DND-41 (cell line): ENCODE measurements at regions not wholly inside any gene's neighbourhood (a gene's known extent, or its start where the extent isn't known, plus 50 kb on each side); places are given as distances from the start of the nearest gene placed in this dataset.

ENCODE experiments used
- ATAC-seq: fragments of 200-7000 bp; cut with Tn5 transposase; 3 replicates; pipeline ENCODE4 v1.9.1; 2021; ENCODE audit warnings: low read depth; ENCODE audit not compliant: insufficient read depth
- DNase-seq: peaks from one replicate; pipeline ENCODE4 v3.0.0-alpha.2; 2020
- H2AFZ ChIP-seq: 2 replicates; pipeline ENCODE4 v1.6.0; 2012; ENCODE audit warnings: low read depth, low read length
- H3K27ac ChIP-seq: 2 replicates; pipeline ENCODE4 v1.5.1; 2012; ENCODE audit warnings: low read length, inconsistent platforms
- H3K27me3 ChIP-seq: fragments of 200-600 bp; sonication (generic); 2 replicates; pipeline ENCODE4 v1.6.0; 2012; ENCODE audit warnings: low read length, mild to moderate bottlenecking, inconsistent platforms; ENCODE audit not compliant: insufficient read depth, poor library complexity
- H3K36me3 ChIP-seq: 2 replicates; pipeline ENCODE4 v1.5.1; 2012; ENCODE audit warnings: low read length, inconsistent platforms; ENCODE audit not compliant: insufficient read depth
- H3K4me1 ChIP-seq: 2 replicates; pipeline ENCODE4 v1.5.1; 2012; ENCODE audit warnings: mild to moderate bottlenecking, low read length; ENCODE audit not compliant: insufficient read depth
- H3K4me2 ChIP-seq: 2 replicates; pipeline ENCODE4 v1.6.0; 2012; ENCODE audit warnings: mild to moderate bottlenecking, moderate library complexity, low read length, inconsistent platforms; ENCODE audit not compliant: insufficient read depth
- H3K4me3 ChIP-seq, 2 experiments: fragments of 200-600 bp in 1 of 2; shearing (Covaris generic) in 1 of 2; 2 replicates each; pipeline ENCODE4 v1.5.1; 2012 to 2016; ENCODE audit warnings: inconsistent platforms in 2 of 2, low read length in 2 of 2, mild to moderate bottlenecking in 2 of 2, low read depth in 1 of 2, moderate library complexity in 1 of 2
- H3K79me2 ChIP-seq: 2 replicates; pipeline ENCODE4 v1.6.0; 2012; ENCODE audit warnings: low read length, inconsistent platforms; ENCODE audit not compliant: insufficient read depth
- H3K9ac ChIP-seq: 2 replicates; pipeline ENCODE4 v1.6.0; 2012; ENCODE audit warnings: low read depth, mild to moderate bottlenecking, inconsistent platforms, low read length, moderate library complexity
- H3K9me3 ChIP-seq: 2 replicates; pipeline ENCODE4 v1.5.1; 2012; ENCODE audit warnings: low read length, moderate library complexity, mild to moderate bottlenecking, inconsistent platforms; ENCODE audit not compliant: insufficient read depth, severe bottlenecking
- H4K20me1 ChIP-seq: 2 replicates; pipeline ENCODE4 v1.6.0; 2012; ENCODE audit warnings: low read length; ENCODE audit not compliant: insufficient read depth
- EZH2 ChIP-seq: IDR thresholded peaks from 3 replicates; pipeline ENCODE4 v1.6.1; 2012; ENCODE audit warnings: borderline replicate concordance, low read depth, mild to moderate bottlenecking, moderate library complexity, low read length, inconsistent platforms; ENCODE audit not compliant: severe bottlenecking
- TF ChIP-seq, protein P1 (sequence below): IDR thresholded peaks from 2 replicates; pipeline ENCODE4 v1.5.1; 2012; ENCODE audit warnings: borderline replicate concordance, low read length, moderate library complexity, mild to moderate bottlenecking; ENCODE audit not compliant: poor library complexity, severe bottlenecking; ENCODE audit errors: extremely low read depth

DNA sequence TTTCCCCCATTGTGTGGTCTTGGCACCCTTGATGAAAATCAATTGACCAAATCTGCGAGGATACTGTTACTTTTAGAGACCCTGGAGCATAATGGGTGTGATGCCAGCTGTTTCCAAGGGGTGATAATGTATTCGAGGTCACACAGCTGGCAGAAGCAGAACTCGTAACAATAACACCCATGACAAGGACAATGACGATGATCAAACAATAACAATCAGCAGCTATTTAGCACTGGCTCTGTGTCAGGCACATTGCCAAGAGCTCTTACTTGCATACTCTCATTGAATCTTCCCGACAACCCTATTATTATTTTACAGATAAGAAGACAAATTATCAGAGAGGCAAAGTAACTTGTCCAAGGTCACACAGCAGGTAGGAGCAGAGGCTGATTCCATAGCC is 223.7 kb upstream of the MSX2 start:
- ATAC-seq (no peak), DNase-seq (no peak)
- H3K79me2 ChIP-seq, result no peaks in the 10 kb centered on the region
- no peaks in the 10 kb centered on the region for H3K27me3 ChIP-seq
- no peaks in the 10 kb centered on the region for H3K4me1 ChIP-seq
- H3K4me2 ChIP-seq, result no peak overlapping the region
- TF ChIP-seq EZH2, result no peak
- TF ChIP-seq, protein P1, sequence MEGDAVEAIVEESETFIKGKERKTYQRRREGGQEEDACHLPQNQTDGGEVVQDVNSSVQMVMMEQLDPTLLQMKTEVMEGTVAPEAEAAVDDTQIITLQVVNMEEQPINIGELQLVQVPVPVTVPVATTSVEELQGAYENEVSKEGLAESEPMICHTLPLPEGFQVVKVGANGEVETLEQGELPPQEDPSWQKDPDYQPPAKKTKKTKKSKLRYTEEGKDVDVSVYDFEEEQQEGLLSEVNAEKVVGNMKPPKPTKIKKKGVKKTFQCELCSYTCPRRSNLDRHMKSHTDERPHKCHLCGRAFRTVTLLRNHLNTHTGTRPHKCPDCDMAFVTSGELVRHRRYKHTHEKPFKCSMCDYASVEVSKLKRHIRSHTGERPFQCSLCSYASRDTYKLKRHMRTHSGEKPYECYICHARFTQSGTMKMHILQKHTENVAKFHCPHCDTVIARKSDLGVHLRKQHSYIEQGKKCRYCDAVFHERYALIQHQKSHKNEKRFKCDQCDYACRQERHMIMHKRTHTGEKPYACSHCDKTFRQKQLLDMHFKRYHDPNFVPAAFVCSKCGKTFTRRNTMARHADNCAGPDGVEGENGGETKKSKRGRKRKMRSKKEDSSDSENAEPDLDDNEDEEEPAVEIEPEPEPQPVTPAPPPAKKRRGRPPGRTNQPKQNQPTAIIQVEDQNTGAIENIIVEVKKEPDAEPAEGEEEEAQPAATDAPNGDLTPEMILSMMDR, result no peak
- H3K36me3 ChIP-seq, result no peaks in the 10 kb centered on the region
- no peaks in the 10 kb centered on the region for H4K20me1 ChIP-seq
- no peak overlapping the region for H3K27ac ChIP-seq
- no peak overlapping the region for H3K4me3 ChIP-seq
- peaks cover 2% of the 10 kb centered on the region for H3K9me3 ChIP-seq
- no peak overlapping the region for H3K9ac ChIP-seq
- H2AFZ ChIP-seq, result no peak overlapping the region

DNA sequence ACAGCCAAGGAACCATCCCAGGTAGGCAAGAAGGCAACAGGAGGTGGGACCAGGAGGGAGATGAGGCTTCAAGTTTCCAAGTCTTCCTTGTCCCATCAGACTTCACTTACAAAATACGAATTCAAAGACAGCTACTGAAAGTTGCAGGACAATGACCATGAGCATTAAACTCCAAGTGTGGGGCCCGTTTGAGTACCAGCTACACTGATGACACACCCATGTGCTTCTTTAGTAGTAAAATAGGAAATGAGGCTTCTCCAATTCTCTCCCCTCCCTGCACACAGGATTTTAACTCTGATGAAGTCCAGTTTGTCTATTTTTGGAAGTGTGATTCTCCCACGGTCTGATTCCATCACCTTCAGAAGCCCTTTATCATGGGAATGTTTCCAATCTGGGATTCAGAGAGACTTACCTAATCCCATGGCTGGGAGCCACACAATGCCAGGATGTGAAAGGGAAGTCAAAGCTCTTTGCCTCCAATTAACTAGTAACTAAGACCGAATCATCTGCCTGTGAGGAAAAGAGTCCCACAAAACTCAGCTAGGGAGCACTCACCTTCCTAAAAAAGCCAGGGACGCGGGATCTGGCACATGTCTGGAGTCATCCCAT is 222.8 kb upstream of the MSX2 start:
- Histone ChIP-seq H3K9me3 (peaks cover 2% of the 10 kb centered on the region), H3K79me2 (no peaks in the 10 kb centered on the region), H2AFZ (no peak overlapping the region), H3K9ac (no peak overlapping the region), H3K4me1 (no peaks in the 10 kb centered on the region), H3K27me3 (no peaks in the 10 kb centered on the region), H3K27ac (no peak overlapping the region), H3K4me3 (no peak overlapping the region), H3K36me3 (no peaks in the 10 kb centered on the region), H4K20me1 (no peaks in the 10 kb centered on the region), H3K4me2 (no peak overlapping the region)
- TF ChIP-seq, protein P1, result no peak
- TF ChIP-seq EZH2, result no peak
- DNase-seq (no peak), ATAC-seq (no peak)

DNA sequence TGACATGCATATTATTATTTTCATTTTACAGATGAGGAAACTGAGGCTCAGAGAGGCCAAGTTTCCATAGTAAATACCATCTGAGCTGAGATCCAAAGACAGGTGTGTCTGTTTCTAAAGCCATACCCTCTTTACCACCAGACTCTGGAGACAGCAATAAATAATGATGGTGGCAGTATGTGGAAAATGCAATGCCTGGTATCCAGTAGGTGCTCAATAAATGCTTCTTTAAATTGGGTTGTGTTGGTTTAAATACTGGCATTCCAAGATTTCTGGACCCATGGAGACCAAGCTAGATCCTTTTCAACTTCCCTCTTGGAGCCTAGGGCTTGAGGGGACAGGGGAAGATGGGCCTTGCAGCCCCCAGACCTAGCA is 221.3 kb upstream of the MSX2 start:
- Histone ChIP-seq H3K4me3 (no peak overlapping the region), H3K36me3 (no peaks in the 10 kb centered on the region), H3K79me2 (no peaks in the 10 kb centered on the region), H4K20me1 (no peaks in the 10 kb centered on the region), H3K4me2 (no peak overlapping the region), H3K9me3 (peaks cover 2% of the 10 kb centered on the region), H2AFZ (no peak overlapping the region), H3K4me1 (no peaks in the 10 kb centered on the region), H3K9ac (no peak overlapping the region), H3K27me3 (no peaks in the 10 kb centered on the region), H3K27ac (no peak overlapping the region)
- DNase-seq, result no peak
- no peak for ATAC-seq
- TF ChIP-seq EZH2, result no peak
- TF ChIP-seq, protein P1, result no peak
